Myocyte (in vitro differentiated cells): ENCODE measurements at regions not wholly inside any gene's neighbourhood (a gene's known extent, or its start where the extent isn't known, plus 50 kb on each side); places are given as distances from the start of the nearest gene placed in this dataset.

Experiments used
- DNase-seq: peaks from one replicate; pipeline ENCODE4 v3.0.0-alpha.2; 2012; ENCODE audit warnings: low read depth

GRCh38 chr6:93787841-93788240 is 368.5 kb upstream of the EPHA7 start:
- DNase-seq, result peak; percentile 65

- peak; percentile 82 for DNase-seq
Observed at GRCh38 chr6:93786474-93787330, 367.3 kb upstream of the EPHA7 start.

- DNase-seq, result no peak
Observed at GRCh38 chr6:93785694-93786030, 366.3 kb upstream of the EPHA7 start.

GRCh38 chr6:93784794-93785693 is 365.7 kb upstream of the EPHA7 start:
- DNase-seq, result peak; percentile 86

GRCh38 chr6:93779086-93779841 is 359.9 kb upstream of the EPHA7 start:
- DNase-seq, result peak; percentile 75

GRCh38 chr6:93759190-93759589 is 339.8 kb upstream of the EPHA7 start:
- DNase-seq, result no peak

GRCh38 chr6:93751969-93752368 is 332.6 kb upstream of the EPHA7 start:
- DNase-seq, result no peak

GRCh38 chr6:93749930-93750329 is 330.6 kb upstream of the EPHA7 start:
- no peak for DNase-seq

GRCh38 chr6:93749191-93749590 is 329.8 kb upstream of the EPHA7 start:
- DNase-seq, result no peak

GRCh38 chr6:93746892-93747291 is 327.5 kb upstream of the EPHA7 start:
- no peak for DNase-seq

- DNase-seq, result no peak
Observed at GRCh38 chr6:93745306-93745705, 325.9 kb upstream of the EPHA7 start.

- DNase-seq, result no peak
Observed at GRCh38 chr6:93735099-93735498, 315.7 kb upstream of the EPHA7 start.

GRCh38 chr6:93731306-93731705 is 311.9 kb upstream of the EPHA7 start:
- DNase-seq, result no peak

- no peak for DNase-seq
Observed at GRCh38 chr6:93728150-93728549, 308.8 kb upstream of the EPHA7 start.

- DNase-seq, result no peak
Observed at GRCh38 chr6:93727447-93727846, 308.1 kb upstream of the EPHA7 start.

- peak; percentile 65 for DNase-seq
Observed at GRCh38 chr6:93721386-93722048, 302.2 kb upstream of the EPHA7 start.

GRCh38 chr6:93713974-93714373 is 294.6 kb upstream of the EPHA7 start:
- no peak for DNase-seq

GRCh38 chr6:93703431-93703830 is 284.1 kb upstream of the EPHA7 start:
- no peak for DNase-seq

GRCh38 chr6:93701526-93701925 is 282.2 kb upstream of the EPHA7 start:
- peak; percentile 25 for DNase-seq

GRCh38 chr6:93685494-93685893 is 266.1 kb upstream of the EPHA7 start:
- DNase-seq, result no peak

GRCh38 chr6:93684339-93684738 is 265.0 kb upstream of the EPHA7 start:
- DNase-seq, result peak; percentile 33
